Right lung (tissue), 2 donors: ENCODE measurements at regions not wholly inside any gene's neighbourhood (a gene's known extent, or its start where the extent isn't known, plus 50 kb on each side); places are given as distances from the start of the nearest gene placed in this dataset.

Source experiments
- DNase-seq, 2 donors: peaks; one replicate each; pipeline ENCODE4 v3.0.0-alpha.2; 2013

DNA sequence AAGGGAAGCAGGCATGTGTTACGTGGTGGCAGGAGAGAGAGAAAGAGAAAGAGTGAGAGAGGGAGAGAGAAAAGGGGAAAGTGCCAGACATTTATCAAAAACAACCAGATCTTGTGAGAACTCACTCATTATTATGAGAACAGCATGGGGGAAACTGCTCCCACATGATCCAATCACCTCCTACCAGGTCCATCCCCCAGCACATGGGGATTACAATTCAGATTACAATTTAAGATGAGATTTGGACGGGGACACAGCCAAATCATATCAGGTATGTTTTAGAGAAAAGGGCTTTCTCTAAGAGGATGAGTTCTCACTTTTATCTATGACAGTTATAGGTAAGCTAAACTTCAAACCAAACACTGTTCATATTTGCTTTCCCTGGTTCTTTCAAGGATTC, 597.3 kb upstream of the PIK3C3 start:
- no peak for DNase-seq

DNA sequence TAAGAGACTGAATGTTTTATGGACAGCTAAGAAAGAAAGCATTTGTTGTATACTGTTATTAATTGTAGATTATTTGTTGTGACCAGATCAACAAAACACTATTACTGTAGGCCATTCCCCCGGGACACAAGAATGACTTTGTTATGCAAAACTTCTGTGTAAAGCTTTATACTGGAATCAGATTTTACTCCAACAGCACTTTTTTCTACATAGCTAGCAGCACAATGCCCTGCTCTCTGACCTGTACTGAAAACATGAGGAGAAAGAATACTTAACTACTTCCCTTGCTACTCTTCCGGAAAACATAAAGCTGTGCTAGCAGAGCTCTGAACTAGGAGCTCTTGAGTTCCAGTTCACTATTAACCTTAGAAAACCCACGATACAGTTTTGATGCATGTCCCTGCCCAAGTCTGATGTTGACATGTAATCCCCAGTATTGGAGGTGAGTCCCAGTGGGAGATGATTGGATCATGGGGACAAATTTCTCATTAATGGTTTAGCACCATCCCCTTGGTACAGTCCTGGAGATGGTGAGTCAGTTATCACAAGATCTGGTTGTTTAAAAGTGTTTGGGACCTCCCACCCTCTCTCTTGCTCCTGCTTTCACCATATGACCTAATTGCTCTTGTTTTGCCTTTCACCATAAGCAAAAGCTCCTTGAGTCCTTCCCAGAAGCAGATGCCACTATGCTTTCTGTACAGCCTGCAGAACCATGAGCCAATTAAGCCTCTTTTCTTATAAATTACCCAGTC, 601.1 kb upstream of the PIK3C3 start:
- no peak for DNase-seq

DNA sequence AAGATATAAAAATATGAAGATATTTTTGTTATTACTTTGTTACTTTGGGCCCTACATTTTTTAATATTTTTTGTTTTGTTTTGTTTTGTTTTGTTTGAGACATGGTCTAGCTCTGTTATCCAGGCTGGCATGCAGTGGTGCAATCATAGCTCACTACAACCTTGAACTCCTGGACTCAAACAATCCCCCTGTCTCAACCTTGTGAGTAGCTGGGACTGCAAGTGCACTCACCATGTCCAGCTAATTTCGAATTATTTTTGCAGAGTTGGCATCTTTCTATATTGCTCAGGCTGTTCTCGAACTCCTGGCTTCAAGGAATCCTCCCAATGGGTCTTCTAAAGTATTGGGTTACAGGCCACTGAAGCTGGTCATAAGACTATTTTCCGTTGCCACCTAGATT, 603.6 kb upstream of the PIK3C3 start:
- DNase-seq: no peak

DNA sequence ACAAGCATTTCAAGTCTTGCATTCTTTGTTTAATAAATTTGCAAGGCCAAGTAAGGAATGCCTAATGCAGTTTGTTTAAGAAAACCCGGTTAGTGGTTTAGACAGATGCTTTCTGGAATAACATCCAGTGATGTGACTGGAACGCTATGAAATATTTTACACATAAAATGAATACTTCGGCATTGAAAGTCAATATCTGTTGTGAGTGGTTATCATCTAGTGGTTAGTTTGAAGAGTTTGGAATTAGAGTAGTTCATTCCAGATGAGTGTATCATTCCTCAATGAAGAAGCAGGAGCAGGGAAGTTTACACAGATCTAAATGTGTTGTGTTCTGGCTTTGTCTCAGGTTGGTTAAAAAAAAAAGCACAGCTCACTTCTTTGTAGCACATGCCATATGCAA, 608.0 kb upstream of the PIK3C3 start:
- no peak for DNase-seq

DNA sequence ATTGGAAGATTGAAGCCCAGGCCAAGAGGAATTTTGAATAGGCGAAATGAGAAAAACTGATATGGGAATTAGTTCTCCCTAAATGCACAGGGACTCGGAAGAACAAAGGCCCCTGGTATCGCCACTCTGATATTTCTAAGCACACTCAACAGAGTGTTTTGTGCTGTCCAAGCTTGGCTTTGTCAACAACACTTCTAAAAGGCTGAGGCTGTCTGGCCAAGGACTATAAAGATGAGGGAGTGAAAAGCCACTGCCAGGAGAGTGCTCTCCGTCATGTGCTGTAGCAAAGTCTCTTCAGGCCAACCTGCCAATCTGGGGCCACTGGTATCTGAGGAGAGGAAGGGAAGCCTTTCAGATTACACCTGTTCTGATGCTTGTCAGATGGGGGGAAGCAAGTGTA, 611.2 kb upstream of the PIK3C3 start:
- peak; percentile 9 to 16 for DNase-seq

DNA sequence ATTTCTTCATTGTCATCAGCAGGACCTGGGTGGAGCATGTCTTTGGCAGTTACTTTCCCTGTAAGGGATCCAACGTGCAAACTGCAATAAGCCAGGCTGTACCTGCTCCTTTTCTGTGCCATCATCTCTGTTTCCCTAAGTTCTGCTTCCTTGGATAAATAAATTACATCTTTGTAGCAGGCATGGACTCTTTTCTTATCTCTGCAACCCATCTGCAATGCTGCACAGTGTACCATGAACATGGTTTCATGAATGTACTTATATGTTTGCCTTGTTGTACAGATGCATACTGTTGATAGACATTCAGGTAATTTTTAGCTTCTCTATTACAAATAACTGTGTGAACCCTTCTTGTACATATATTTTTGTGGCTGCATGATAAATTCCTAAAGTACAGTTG, 616.7 kb upstream of the PIK3C3 start:
- no peak for DNase-seq

DNA sequence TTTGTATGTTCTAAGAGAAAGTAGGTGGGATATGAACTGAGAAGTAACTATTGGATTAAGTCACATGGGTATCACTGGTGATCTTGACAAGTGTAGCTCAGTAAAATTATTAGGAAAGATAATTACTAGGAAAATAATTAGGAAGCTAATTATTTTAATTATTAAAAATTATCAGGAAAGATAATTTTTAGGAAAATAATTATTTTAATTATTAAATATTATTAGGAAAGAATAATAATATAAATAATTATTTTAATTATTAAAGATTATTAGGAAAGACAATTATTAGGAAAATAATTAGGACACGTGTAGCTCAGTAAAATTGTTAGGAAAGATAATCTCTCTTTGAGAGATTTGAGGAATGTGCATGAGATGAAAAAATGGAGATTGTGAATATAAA, 623.4 kb upstream of the PIK3C3 start:
- no peak for DNase-seq

DNA sequence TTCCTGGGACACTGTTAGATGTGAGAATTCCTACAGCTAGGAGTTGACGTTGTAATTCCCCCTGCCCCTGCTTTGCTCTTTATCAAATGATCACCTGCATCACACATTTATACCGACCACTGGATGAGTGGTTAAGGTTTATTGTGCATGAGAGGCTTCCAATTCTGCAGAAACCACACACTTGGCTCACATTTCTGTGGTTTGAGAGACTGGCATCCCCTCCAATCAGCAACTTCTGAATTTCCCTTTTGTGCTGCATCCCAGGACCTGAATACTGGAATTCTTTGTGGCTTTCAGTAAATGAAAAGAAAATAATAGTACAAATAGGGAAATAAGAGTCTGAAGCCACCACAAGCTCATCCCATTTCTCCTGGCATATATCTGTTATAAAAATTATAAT, 628.7 kb upstream of the PIK3C3 start:
- no peak for DNase-seq

DNA sequence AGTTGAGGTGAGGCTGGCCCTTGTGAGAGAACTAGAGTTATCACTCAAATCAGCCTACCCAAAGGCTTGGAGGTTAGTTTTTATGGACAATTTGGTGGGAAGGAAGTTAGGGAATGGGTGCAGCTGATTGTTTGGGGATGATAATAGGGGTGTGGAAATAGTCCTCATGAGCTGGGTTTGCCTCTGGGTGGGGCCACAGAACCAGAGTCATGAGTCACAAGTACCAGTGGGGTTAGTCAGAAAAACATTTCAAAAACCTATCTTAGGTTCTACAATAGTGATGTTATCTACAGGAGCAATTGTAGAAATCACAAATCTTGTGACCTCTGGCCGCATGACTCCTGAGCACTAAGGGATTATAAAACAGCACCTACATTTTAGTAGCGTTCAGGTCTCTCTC, 630.1 kb upstream of the PIK3C3 start:
- no peak for DNase-seq

DNA sequence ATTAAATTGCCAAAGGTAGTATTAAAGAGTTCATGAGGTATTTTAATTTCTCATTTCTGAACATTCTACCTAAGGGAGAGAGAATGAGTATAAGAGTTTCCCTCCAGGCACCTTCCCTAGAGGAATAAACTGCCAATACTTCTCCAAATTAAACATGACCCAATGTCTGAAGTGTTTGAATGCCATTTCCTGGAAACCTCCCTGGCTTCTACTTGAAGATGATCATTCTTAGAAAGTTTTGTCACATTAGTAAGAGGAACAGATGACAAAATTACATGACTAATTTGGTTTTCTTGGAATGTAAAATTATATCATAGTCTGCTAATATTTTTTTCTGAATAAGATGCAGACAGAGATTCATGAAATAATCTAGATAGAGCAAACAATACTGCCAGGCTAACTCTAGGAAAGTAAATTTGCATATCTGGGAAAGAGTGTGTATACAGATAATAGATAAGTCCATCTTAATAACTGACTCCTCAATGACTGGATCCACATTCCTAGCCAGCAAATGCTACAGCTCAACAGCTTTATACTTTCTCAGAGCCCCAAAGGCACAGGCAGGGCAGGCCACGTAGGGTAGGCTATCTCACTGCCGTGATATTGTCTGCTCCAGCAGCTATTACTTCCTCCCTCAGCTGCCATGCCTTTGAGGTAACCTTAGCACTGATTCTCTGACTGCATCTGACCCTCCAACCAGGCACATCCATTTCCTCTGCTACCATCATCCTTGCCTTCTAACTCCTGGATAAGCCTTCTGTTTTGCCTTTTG, 630.8 kb upstream of the PIK3C3 start:
- no peak for DNase-seq

DNA sequence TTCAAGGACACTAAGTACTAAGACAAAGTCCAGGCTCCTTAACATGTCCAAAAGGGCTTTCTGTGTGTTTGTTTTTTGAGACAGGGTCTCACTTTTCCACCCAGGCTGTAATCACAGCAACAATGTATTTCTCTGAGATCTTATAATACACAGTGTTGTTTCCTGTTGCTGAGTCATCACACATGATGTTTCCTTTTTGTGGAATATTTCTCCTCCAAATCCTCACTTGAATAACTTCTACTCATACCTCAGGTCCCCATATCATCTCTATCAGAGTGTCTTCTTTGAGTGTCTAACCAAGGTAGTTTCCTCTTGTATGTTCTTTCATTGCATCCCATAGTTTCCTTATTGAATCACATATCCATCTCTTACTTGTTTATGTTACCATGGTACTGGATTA, 632.0 kb upstream of the PIK3C3 start:
- DNase-seq: no peak

DNA sequence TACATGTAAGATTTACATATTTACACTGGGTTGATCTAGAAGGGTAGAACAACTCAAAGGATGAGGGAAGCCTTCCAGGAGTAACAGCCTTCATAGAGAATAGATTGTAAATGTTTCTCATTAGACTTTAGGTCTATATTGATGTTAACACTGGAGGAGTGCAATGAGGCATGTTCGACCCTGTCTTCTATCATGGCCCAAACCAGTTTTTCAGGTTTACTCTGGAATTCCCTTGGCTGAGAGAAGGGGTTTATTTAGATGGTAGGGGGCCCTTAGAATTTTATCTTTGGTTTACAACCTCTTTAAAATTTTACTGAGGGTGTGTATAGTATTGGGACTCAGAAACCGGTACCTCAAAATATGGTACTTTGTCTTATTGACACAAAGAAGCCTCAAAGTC, 634.9 kb upstream of the PIK3C3 start:
- no peak for DNase-seq

DNA sequence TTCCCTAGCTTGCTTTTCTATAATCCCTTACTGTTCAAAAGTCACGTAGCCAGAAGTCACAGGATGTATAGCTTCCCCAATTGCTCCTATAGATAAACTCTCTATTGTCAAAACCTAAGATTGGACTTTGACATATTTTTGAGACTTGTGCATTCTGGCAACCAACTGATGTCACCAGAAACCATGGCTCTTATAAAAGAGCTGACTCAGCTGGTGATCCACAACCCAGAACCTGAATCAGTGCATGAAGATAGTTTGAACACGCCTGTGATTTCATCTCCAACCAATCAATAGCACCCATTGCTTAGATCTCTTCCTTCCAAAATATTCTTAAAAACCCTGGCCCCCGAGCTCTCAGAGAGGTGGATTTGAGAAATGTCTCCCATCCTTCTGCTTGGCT, 639.9 kb upstream of the PIK3C3 start:
- DNase-seq: no peak

DNA sequence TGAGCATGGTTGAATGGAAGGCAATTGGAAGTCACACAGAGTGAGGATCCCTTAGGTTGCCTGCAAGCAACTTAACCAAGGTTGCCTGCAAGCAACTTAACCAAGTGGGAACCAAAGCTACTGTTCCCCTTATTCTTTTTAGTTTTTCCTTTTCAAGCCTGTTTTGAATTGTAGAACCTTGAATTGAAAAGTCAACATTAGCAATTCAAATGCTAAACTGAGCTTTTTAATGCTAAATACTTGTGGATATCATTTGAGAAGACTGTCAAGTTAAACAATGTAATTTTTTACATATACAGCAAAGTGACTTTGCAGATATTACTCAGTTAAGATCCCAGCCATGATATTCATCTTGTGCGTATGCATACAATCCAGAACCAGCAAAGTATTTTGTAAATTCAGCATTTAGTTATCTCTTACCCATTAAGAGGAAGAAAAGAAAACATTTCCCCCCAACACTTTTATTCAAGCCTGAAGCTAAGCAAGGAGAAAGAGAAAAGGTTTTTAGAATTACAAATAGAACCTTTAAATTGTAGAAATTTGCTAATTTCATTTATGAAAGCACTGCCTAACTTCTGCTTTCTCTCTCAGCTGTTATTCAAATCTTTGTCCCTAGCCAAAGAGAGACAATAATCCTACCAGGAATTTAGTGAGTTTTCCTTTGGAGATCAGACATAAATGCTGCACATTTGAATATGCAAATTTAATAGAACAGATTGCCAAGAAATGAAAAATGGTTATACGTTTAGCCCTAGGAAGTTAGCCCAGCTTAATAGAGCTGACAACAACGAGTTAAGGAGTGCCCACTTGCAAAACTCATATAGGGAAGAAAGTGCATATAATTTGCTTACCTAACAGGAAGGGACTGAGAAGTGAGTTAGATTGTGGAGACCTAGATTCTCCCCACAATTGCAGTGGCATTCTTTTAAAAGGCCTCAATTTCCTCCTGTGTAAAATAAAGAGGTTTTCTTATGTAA, 643.2 kb upstream of the PIK3C3 start:
- DNase-seq: no peak

DNA sequence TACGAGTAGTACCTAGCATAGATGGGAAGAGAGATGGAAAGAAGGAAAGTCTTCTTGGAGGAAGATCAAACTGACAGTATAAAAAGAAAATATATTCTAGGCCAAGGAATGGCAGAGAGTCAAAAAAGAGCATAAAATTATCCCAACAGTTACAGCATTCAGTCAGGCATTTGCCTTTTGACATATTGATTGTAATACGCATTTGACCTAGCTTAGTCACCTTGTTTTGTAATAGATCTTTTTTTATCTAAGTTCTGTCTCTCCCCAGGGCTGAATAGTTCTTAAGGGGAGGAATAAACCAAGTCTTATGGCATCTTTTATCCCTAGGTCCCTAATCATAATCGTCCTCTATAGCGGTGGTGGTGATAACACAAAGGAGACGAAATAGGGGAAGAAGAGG, 657.3 kb upstream of the PIK3C3 start:
- no peak for DNase-seq

DNA sequence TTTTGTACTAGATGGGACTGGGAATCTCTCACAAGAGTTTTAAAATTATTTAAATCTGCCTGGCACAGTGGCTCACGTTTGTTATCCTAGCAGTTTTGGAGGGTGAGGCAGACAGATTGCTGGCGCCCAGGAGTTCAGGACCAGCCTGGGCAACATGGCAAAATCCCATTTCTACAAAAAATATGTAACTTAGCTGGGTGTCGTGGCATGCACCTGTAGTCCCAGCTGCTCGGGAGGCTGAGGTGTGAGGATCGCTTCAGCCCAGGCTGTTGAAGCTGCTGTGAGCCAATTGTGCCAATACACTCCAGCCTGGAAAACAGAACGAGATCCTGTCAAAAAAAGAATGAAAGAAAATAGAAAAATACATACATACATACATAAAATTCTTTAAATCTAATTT, 685.7 kb upstream of the PIK3C3 start:
- DNase-seq: no peak

DNA sequence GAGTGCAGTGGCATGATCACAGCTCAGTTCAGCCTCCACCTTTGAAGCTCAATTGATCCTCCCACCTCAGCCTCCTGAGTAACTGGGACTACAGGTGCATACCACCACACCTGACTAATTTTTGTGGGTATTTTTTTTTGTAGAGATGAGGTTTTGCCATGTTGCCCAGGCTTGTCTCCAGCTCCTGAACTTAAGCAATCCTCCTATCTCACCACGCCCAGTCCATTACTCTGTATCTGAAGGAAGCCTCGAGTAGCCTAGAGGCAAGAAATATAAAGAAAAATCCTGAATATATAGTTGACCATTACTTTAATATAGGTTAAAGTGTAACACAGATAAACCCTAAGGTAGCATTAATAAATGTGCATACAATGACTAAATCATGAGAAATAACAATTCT, 686.8 kb upstream of the PIK3C3 start:
- no peak for DNase-seq

DNA sequence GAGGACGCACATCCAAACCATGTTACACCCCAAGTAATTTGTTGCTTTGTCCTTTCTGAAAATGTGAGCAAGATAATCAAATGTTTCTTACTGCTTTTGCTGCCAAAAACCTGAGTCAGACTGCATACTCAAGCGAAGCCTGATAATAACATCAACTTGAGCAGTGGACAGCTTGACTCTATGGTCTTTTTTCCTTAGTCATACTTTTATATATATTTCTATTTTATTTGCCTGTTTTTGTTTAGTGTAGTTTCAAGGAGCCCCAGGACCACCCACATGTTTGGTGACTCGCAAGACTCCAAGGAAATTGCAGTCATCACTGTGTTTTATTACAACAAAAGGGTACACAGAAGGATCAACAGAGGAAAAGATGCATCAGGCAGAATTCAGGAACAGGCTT, 688.4 kb upstream of the PIK3C3 start:
- no peak for DNase-seq

DNA sequence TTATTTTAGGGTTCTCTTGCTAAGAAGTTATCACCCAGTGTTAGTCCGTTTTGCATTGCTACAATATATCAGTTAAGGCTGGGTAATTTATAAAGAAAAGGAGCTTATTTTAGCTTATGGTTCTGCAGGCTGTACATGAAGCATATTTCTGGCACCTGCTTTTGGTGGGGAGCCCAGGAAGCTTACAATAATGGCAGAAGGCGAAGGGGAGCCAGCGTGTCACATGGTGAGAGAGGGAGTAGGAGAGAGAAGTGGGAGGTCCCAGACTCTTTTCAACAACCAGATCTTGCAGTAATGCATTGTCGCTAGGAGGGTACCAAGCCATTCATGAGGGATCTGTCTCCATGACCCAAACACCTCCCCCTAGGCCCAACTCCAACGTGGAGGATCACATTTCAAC, 688.8 kb upstream of the PIK3C3 start:
- no peak for DNase-seq

DNA sequence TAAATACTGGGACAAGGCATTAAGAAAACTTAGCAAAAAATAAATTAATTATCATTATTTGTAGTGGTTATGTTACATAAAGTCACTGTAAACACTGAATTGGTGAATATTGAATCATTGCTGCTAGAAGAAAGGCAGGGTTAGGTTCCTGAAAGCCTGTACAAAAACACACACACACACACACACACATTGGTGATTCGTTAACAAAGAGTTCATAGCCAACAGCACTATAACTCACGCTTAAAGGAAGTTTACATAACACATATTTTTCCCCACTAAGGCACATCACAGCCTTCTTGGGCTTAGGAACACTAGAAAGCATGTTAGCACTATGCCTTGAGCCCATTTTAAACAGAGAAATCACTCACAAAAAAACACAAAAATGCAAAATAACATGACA, 690.0 kb upstream of the PIK3C3 start:
- DNase-seq: peak in 1 of 2 donors; percentile 14

DNA sequence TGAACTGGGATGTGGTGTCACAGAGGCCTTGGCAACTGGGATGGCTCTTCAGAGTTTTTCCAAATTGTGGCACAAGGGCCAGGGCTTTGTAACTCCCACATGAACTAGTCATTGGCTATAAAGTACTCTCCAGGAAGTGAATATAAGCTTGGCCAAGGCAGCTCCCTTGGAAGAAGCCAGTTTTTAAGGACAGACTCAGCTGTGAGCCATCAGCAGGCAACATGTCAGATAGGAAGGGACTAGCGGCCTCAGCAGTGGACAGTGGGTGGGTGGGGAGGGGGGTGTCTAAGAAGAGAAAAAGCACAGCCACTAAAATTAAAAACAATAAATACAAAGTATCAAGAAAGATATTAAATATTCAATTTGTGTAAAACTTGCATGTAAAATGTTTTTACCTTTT, 691.1 kb upstream of the PIK3C3 start:
- peak; percentile 13 to 19 for DNase-seq

DNA sequence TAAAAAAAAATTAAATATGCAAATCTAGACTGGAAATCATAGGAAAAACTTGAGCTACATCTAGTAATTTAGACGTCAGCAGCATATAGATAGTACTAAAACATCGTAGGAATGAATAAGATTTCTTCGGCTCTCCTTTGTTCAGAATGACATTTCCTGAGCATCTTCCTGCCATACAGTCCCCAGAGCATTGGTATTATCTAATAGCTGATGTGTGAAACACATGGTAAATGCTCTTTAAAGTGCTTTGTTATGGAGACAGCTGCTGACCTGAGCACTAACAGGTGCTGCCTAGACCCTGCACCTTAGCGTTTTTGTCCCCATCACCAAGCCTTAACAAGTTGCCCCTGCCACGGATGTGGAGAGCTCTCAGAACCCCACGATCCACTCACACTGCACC, 692.3 kb upstream of the PIK3C3 start:
- DNase-seq: no peak
